ENCODE measurements at regions not wholly inside any gene's neighbourhood (a gene's known extent, or its start where the extent isn't known, plus 50 kb on each side); places are given as distances from the start of the nearest gene placed in this dataset.

GRCh38 chr6:141610741-141611140 is 522.0 kb upstream of the GJE1 start:
- TF ChIP-seq POLR2A (IDR thresholded peaks at IDR 0.05) (no peak), CTCF (IDR thresholded peaks at IDR 0.05) (no peak)
